HG02642 (cell line): ENCODE measurements at regions not wholly inside any gene's neighbourhood (a gene's known extent, or its start where the extent isn't known, plus 50 kb on each side); places are given as distances from the start of the nearest gene placed in this dataset.

ENCODE experiments used
- ATAC-seq: cut with Tn5 transposase; IDR thresholded peaks from one replicate; pipeline ENCODE4 v1.9.1; 2021; ENCODE audit warnings: mild to moderate bottlenecking; ENCODE audit not compliant: unreplicated experiment, poor library complexity

- no peak for ATAC-seq
Observed at GRCh38 chr3:104606812-104607211, 759.9 kb upstream of the ALCAM start.

GRCh38 chr3:104610730-104611652, 755.7 kb upstream of the ALCAM start:
- ATAC-seq: no peak

- ATAC-seq: no peak
Observed at GRCh38 chr3:104612218-104612617, 754.5 kb upstream of the ALCAM start.

- ATAC-seq: no peak
Observed at GRCh38 chr3:104614564-104614963, 752.1 kb upstream of the ALCAM start.

GRCh38 chr3:104628185-104628789, 738.4 kb upstream of the ALCAM start:
- ATAC-seq: peak; percentile 74

- no peak for ATAC-seq
Observed at GRCh38 chr3:104629038-104629437, 737.7 kb upstream of the ALCAM start.

GRCh38 chr3:104631254-104631653, 735.5 kb upstream of the ALCAM start:
- no peak for ATAC-seq

- ATAC-seq: no peak
Observed at GRCh38 chr3:104632521-104632920, 734.2 kb upstream of the ALCAM start.

- no peak for ATAC-seq
Observed at GRCh38 chr3:104632947-104633346, 733.8 kb upstream of the ALCAM start.

- no peak for ATAC-seq
Observed at GRCh38 chr3:104635872-104636580, 730.7 kb upstream of the ALCAM start.

- ATAC-seq: no peak
Observed at GRCh38 chr3:104642827-104643226, 723.9 kb upstream of the ALCAM start.

GRCh38 chr3:104646196-104646595, 720.5 kb upstream of the ALCAM start:
- ATAC-seq: no peak

GRCh38 chr3:104648823-104649222, 717.9 kb upstream of the ALCAM start:
- no peak for ATAC-seq

- no peak for ATAC-seq
Observed at GRCh38 chr3:104669083-104669482, 697.6 kb upstream of the ALCAM start.

- ATAC-seq: no peak
Observed at GRCh38 chr3:104672331-104672730, 694.4 kb upstream of the ALCAM start.

- ATAC-seq: no peak
Observed at GRCh38 chr3:104673981-104674380, 692.7 kb upstream of the ALCAM start.

GRCh38 chr3:104676241-104676640, 690.5 kb upstream of the ALCAM start:
- ATAC-seq: no peak

GRCh38 chr3:104677932-104678331, 688.8 kb upstream of the ALCAM start:
- ATAC-seq: no peak

- no peak for ATAC-seq
Observed at GRCh38 chr3:104685492-104685891, 681.2 kb upstream of the ALCAM start.

GRCh38 chr3:104687362-104687761, 679.3 kb upstream of the ALCAM start:
- ATAC-seq: no peak

GRCh38 chr3:104696470-104696869, 670.2 kb upstream of the ALCAM start:
- no peak for ATAC-seq
